Esophagus squamous epithelium (tissue), 5 donors: ENCODE measurements at regions not wholly inside any gene's neighbourhood (a gene's known extent, or its start where the extent isn't known, plus 50 kb on each side); places are given as distances from the start of the nearest gene placed in this dataset.

ENCODE experiments used
- DNase-seq: peaks from one replicate; lab custom pipeline; 2025; lab: John Stamatoyannopoulos, UW
- H3K27ac ChIP-seq, 4 donors: fragments of 200-600 bp; sonication (generic); one replicate each; pipeline ENCODE4 v1.5.1; 2016 to 2019; ENCODE audit warnings: mild to moderate bottlenecking in 1 of 4
- H3K27me3 ChIP-seq, 4 donors: fragments of 200-600 bp; sonication (generic); 1 replicate in 3 of 4; 2 replicates in 1 of 4; pipeline versions ENCODE4 v1.5.1 to v1.6.0; 2017 to 2021; ENCODE audit warnings: antibody characterized with exemption in 1 of 4
- H3K36me3 ChIP-seq, 3 donors: fragments of 200-600 bp; sonication (generic); one replicate each; pipeline ENCODE4 v1.5.1; 2016 to 2019
- H3K4me1 ChIP-seq, 3 donors: fragments of 200-600 bp; sonication (generic); one replicate each; pipeline ENCODE4 v1.5.1; 2017 to 2019
- H3K4me3 ChIP-seq, 4 donors: fragments of 200-600 bp; sonication (generic); 1 replicate in 3 of 4; 2 replicates in 1 of 4; pipeline ENCODE4 v1.5.1; 2016 to 2019; ENCODE audit warnings: mild to moderate bottlenecking in 2 of 4, moderate library complexity in 1 of 4
- H3K9me3 ChIP-seq, 3 donors: fragments of 200-600 bp; sonication (generic); one replicate each; pipeline ENCODE4 v1.5.1; 2016 to 2019
- POLR2A ChIP-seq, 4 donors: fragments of 450-650 bp; IDR thresholded peaks; one replicate each; pipeline ENCODE4 v1.6.1; 2017; ENCODE audit warnings: antibody characterized with exemption in 4 of 4, mild to moderate bottlenecking in 4 of 4, moderate library complexity in 3 of 4
- WGBS, 2 donors: methylation state at CpG; one replicate each; pipeline ENCODE4 v1.1.5; 2018; 5-methylcytosine and 5-hydroxymethylcytosine counted together
- intact Hi-C: fragments of 100-400 bp; cut with DNase I; formaldehyde crosslinking; loops from one replicate; pipeline ENCODE4 v1.15.0; 2022
- TF ChIP-seq, protein P1 (sequence below), 6 experiments: fragments of 450-650 bp in 4 of 6; fragments of 200-600 bp in 2 of 6; sonication (generic) in 2 of 6; IDR thresholded peaks; one replicate each; pipeline ENCODE4 v1.5.1; 2016 to 2019; ENCODE audit warnings: antibody characterized with exemption in 6 of 6, mild to moderate bottlenecking in 4 of 6, moderate library complexity in 4 of 6
- donor health status: DM: yes; HTN: yes; CAD: no.

DNA sequence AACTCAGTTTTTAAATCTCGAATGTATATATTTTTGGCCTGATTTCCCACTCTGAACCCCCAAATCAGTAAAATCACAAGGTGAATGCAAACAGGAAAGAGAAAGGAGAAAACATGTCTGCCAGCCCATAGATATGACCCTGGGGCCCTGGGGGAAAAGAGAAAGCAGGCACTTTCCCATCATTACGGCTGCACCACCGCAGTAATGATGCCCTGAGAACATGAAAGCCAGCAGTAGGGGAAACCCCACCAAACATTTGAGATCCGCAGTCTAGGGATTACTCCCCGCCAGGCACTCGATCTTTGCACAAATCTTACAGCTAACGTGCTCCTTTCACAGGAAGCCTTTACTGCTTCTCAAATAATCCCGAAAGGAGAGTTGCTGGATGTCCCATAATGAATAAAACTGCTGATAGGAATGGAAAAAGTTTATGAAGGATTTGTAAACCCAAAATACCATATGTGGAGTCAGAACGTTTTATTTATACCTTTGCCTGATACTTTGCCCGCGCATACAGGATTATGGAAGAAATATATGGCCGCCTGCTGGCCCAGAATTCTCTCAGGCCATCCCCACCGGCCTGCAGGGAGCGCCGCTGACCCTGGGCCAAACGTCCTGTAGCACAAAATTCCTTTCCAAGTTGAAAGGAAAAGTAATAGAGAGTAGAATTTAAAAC lies 180.0 kb upstream of the INHBA start:
- Histone ChIP-seq H3K27me3 (no peaks in the 10 kb centered on the region), H3K4me3 (no peak overlapping the region), H3K9me3 (no peaks in the 10 kb centered on the region), H3K27ac (no peak overlapping the region), H3K4me1 (peaks cover 0 to 23% (median 10%) of the 10 kb centered on the region in 3 donors), H3K36me3 (no peaks in the 10 kb centered on the region)
- DNase-seq = no peak
- no peak for TF ChIP-seq POLR2A (IDR thresholded peaks at IDR 0.05)
- TF ChIP-seq, protein P1, sequence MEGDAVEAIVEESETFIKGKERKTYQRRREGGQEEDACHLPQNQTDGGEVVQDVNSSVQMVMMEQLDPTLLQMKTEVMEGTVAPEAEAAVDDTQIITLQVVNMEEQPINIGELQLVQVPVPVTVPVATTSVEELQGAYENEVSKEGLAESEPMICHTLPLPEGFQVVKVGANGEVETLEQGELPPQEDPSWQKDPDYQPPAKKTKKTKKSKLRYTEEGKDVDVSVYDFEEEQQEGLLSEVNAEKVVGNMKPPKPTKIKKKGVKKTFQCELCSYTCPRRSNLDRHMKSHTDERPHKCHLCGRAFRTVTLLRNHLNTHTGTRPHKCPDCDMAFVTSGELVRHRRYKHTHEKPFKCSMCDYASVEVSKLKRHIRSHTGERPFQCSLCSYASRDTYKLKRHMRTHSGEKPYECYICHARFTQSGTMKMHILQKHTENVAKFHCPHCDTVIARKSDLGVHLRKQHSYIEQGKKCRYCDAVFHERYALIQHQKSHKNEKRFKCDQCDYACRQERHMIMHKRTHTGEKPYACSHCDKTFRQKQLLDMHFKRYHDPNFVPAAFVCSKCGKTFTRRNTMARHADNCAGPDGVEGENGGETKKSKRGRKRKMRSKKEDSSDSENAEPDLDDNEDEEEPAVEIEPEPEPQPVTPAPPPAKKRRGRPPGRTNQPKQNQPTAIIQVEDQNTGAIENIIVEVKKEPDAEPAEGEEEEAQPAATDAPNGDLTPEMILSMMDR (IDR thresholded peaks at IDR 0.05) = no peak
- intact Hi-C loops = no loop called here
- 79 to 85% methylated on average over 16 of the region's 16 CpGs for WGBS, 2 donors

DNA sequence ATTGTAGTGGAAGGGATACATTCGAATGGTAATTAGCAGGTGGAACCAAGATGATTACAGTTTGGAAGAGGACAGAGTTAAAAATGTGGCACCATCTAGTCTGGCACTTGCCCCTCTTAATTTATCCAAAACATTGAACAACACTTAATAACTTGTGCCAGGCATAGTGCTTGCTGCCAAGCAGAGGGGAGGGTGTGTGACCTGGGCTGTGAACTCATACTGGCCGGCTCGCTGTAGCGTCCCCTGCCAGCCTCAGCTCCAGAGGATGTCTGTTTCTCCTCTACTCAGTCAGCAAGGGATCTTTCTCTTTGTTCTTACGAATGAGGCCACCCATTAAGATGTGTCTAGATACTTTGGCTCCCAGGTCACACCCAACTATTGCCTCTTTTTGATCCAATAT lies 179.4 kb upstream of the INHBA start:
- Histone ChIP-seq H3K4me1 (peaks cover 0 to 23% (median 7%) of the 10 kb centered on the region in 3 donors), H3K9me3 (no peaks in the 10 kb centered on the region), H3K27me3 (no peaks in the 10 kb centered on the region), H3K36me3 (no peaks in the 10 kb centered on the region), H3K4me3 (no peak overlapping the region), H3K27ac (peak overlapping the region in 2 of 4 donors; percentile 16 to 43)
- 61 to 71% methylated on average over 5 of the region's 5 CpGs for WGBS, 2 donors
- intact Hi-C loops = no loop called here
- DNase-seq = no peak
- TF ChIP-seq, protein P1 (IDR thresholded peaks at IDR 0.05) = no peak
- no peak for TF ChIP-seq POLR2A (IDR thresholded peaks at IDR 0.05)

DNA sequence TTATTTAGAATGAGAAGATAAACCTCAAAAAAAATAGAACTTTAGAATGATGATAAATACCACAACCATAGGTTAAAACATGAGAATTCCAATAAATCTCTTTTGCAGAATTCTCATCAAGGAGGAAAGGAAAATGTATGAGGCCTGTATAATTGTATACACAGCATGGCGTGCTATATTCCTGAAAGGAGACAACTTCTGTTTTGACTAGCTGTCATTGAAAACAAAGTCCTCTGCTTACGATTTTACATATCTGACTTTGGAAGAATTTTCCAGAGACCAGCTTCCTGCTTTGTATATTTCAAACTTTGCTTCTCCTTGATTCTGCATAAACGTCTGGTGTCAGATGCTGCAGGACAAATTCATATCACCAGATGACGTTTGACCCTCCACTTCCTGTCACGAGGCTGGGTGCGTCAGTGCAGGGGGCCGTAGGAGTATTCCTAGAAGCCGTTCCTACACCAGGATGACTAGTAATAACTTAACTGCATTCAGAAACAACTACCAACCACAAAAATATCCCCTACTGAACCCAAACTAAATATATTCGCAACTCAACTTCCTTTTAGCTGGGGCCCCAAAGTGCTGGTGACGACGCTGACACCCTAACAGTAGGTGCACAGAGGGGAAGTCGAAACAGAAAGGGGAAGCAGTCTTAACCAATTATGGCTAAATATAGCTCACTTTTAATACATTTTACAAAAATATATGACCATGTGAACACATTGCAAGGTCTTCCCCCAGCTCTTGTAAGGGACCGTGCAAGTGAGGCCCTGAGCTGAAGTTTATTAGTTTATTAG lies 178.6 kb upstream of the INHBA start:
- no peak for TF ChIP-seq POLR2A (IDR thresholded peaks at IDR 0.05)
- TF ChIP-seq, protein P1 (IDR thresholded peaks at IDR 0.05) = no peak
- Histone ChIP-seq H3K27me3 (no peaks in the 10 kb centered on the region), H3K4me1 (peaks cover 0 to 15% (median 4%) of the 10 kb centered on the region in 3 donors), H3K27ac (peak overlapping the region in 2 of 4 donors; percentile 16 to 43), H3K36me3 (no peaks in the 10 kb centered on the region), H3K4me3 (no peak overlapping the region), H3K9me3 (no peaks in the 10 kb centered on the region)
- DNase-seq = no peak
- 62 to 66% methylated on average over 13 of the region's 13 CpGs for WGBS, 2 donors
- intact Hi-C loops = no loop called here

DNA sequence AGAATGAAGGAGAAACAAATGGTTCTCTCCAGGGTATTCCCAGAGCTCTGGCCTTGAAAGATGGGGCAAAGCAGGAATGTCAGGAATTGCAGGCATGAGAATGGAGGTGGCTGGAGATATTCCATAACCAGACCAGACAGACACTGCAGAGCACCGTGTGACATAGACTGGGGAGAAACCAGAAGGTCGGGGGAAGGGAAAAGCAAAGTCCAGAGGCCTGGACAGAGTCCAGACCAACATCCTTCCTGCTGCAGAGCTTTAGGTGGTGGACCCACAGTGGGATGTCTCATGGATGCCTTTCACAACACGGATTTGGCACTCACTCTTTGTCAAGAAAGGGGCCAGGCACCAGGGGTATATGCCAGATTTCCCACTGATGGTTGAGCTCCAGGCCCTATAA lies 177.2 kb upstream of the INHBA start:
- H3K9me3 ChIP-seq = no peaks in the 10 kb centered on the region
- peaks cover 0 to 4% (median 0%) of the 10 kb centered on the region in 3 donors for H3K4me1 ChIP-seq
- H3K36me3 ChIP-seq = no peaks in the 10 kb centered on the region
- WGBS, 2 donors = 35 to 50% methylated on average over 3 of the region's 3 CpGs
- DNase-seq = no peak
- H3K4me3 ChIP-seq = no peak overlapping the region
- H3K27me3 ChIP-seq = no peaks in the 10 kb centered on the region
- TF ChIP-seq, protein P1 (IDR thresholded peaks at IDR 0.05) = no peak
- no peak for TF ChIP-seq POLR2A (IDR thresholded peaks at IDR 0.05)
- H3K27ac ChIP-seq = no peak overlapping the region
- intact Hi-C loops = no loop called here

DNA sequence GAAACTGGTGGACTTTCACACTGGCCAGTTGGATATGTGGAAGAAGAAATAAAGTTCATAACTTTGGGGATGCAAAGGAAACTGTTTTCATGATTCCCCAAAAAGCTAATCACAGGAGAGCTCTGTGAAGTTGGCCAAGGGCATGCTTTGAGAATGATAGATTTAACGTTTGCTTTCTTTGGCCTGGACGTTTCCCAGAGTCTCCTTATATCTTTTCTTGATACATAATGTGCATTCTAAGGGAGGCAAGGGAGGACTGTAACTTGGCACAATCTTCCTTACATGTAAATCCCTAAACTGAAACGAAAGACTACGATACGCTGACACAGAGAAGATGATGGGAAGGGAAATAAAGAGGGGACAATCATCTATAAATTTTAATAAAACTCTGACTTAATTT lies 176.5 kb upstream of the INHBA start:
- H3K4me3 ChIP-seq = no peak overlapping the region
- intact Hi-C loops = no loop called here
- H3K36me3 ChIP-seq = no peaks in the 10 kb centered on the region
- H3K27me3 ChIP-seq = peaks cover 0 to 6% (median 0%) of the 10 kb centered on the region in 4 donors
- no peak overlapping the region for H3K27ac ChIP-seq
- peaks cover 0 to 4% (median 0%) of the 10 kb centered on the region in 3 donors for H3K4me1 ChIP-seq
- DNase-seq = no peak
- no peak for TF ChIP-seq POLR2A (IDR thresholded peaks at IDR 0.05)
- TF ChIP-seq, protein P1 (IDR thresholded peaks at IDR 0.05) = no peak
- H3K9me3 ChIP-seq = no peaks in the 10 kb centered on the region
- 74 to 80% methylated on average over 5 of the region's 5 CpGs for WGBS, 2 donors
